DMS79 treated with DMSO at 0.1 percent for 48 hours (cell line): ENCODE measurements at regions not wholly inside any gene's neighbourhood (a gene's known extent, or its start where the extent isn't known, plus 50 kb on each side); places are given as distances from the start of the nearest gene placed in this dataset.

Source experiments
- DNase-seq: peaks from one replicate; lab custom pipeline; 2025; lab: John Stamatoyannopoulos, UW

DNA sequence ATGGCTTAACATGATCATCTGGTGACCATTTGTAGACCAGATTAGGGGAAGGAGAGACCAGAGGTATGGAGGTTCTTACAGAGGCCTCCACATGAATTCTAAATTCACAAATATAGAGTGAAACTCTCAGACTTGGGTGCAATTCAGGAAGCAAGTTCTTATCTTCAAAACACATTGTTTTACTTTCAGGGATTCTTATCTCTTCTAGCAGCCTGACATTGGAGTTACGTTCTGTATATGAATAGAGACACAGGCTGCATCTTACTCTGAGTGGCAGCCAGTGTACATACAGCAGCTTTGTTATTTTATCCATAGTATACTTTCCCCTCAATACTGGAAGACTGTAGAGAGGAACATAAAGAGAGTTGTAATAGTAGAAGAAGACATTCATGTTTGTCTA is 1331.7 kb upstream of the WWC1 start:
- no peak for DNase-seq

DNA sequence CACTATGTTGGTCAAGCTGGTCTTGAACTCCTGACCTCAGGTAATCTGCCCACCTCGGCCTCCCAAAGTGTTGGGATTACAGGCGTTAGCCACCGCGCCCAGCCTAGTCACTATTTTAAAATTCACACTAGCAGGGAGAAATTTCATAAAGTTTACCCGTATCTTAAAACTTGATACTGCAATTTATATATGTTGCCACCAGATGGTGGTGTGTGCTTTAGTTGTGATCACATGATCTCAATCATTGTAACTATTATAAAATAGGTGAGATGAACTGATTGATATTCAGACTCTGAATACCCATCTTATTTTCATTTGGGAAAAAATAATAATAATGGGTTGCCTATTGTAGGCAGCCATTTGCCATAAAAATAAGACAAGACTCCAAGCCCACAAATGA is 1330.4 kb upstream of the WWC1 start:
- no peak for DNase-seq

DNA sequence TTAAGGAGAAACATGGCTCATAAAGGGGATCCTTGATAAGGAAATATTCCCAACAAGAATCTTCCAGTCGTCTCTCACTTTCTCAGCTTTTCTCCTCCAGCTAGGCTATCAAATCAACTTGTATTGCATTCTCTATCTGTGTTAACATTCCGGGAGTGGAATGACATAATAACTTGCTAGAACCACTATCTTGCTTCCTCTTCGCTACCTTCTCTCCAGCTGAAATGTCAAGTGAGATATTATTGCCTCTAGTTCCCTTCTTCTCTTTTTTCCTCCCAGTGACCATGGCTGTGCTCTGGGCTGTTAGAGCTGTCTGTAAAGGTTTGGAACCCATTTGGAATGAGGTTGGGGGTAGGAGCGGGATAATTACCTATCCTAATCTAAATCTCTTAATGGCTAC is 1329.5 kb upstream of the WWC1 start:
- no peak for DNase-seq

- no peak for DNase-seq
Measured at GRCh38 chr5:166962461-166962860, 1329.0 kb upstream of the WWC1 start.

DNA sequence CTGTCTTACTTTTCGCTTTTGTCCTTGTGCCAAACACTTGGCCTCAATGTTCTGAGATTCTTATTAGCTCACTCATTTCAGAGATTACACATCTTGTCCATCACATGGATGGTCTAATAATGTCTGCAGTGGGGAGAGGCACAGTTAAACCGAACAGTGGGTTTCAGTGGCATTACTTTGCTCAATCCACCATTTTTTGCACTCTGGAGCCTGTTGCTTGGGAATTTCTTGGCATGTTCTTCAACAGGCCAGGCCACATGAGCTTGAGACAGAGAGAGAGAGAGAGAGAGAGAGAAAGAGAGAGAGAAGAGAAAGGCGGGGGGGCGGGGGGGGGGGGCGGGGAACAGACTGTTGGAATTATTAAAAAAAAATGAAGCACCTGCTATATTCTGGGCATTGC is 1327.8 kb upstream of the WWC1 start:
- no peak for DNase-seq

- no peak for DNase-seq
Measured at GRCh38 chr5:166977911-166978422, 1313.5 kb upstream of the WWC1 start.

DNA sequence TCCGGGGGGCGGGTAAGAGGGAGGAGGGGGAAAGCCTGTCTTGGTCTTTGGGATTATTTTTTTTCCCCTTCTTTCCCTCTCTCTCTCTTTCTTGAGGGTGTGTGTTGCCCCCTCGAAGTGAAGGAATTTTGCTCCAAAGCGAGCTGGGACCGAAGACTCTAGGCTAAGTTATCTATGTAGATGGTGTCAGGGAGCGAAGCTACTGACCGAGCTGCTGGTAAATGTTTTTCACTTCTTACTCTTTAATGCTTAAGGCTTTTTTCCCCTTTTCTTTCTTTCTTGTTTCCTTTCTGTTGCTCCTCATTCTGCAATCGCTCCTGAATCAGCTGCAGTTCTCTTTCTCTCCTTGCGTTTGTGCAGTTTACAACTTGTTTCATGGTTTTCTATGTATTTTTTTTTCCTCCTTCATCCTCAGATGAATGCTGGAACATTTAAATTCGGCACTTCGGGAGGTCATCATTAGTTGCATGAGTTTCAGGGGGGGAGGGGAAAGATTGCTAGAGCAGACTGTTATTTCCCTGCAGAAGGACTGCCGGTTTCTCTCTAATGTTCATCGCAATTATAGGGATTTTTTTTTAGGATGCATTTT is 1312.0 kb upstream of the WWC1 start:
- DNase-seq, result no peak

GRCh38 chr5:166980666-166981065 is 1310.8 kb upstream of the WWC1 start:
- no peak for DNase-seq

GRCh38 chr5:166982226-166982625 is 1309.2 kb upstream of the WWC1 start:
- DNase-seq, result no peak

GRCh38 chr5:166991601-166992000 is 1299.8 kb upstream of the WWC1 start:
- no peak for DNase-seq

DNA sequence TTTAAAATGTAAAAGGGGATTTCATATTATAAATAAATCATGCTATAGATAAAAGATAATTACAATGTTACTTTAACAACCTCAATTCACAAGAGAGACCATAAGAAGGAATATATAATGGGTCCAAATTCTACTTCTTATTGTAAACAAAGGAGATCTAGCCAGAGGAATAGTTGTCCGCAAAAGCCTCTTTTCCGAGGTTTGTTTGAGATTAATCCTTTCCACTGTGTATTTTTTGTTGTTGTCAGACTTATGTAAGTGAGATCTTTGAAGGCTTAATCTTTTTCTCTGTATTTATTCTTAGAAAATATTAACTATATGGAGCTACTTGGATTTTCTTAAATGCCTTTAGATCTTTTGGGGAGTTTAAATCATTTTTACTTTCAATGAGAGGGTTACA is 1299.3 kb upstream of the WWC1 start:
- no peak for DNase-seq

DNA sequence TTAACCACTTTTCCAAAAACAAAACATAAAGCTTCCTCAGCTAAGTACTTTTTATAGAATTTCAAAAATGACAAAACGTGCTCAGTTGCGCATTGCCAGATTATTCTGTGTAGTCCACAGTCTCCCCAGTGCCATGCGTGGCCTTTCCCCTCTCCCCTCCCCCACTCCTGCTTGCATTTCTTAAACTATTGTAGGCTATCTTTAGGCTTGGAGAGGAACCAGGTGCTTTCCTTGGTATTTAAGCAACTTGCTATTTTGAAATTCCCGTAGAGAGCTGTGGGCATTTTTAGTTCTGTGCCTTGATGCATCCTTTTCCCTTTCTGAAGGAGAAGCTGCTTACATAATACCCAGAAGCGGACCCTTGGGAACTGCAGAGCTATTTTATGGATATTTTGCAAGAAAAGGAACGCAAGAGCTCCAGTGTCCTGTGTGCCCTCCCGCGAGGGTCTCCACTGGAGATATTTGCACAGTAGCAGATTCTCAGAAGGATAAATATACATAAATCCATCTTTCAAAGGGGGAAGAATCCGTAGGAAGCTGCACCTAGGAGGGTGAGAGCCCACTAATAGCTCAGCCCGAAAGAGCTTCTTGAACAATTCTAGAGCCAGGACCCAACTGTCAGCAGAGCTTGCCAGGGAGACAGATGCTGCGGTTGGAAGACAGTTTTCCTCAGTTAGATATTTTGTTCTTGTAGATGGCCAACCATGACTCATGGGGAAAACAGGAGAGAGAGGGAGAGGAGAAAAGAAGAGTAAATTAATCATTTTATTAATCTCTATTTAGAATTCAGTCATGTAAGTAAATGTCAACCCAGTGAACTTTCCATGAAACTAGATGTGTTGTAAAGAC is 1298.3 kb upstream of the WWC1 start:
- DNase-seq, result no peak

GRCh38 chr5:166994226-166994625 is 1297.2 kb upstream of the WWC1 start:
- no peak for DNase-seq

GRCh38 chr5:167001246-167001645 is 1290.2 kb upstream of the WWC1 start:
- DNase-seq, result no peak

- no peak for DNase-seq
Measured at GRCh38 chr5:167008705-167009104, 1282.7 kb upstream of the WWC1 start.

DNA sequence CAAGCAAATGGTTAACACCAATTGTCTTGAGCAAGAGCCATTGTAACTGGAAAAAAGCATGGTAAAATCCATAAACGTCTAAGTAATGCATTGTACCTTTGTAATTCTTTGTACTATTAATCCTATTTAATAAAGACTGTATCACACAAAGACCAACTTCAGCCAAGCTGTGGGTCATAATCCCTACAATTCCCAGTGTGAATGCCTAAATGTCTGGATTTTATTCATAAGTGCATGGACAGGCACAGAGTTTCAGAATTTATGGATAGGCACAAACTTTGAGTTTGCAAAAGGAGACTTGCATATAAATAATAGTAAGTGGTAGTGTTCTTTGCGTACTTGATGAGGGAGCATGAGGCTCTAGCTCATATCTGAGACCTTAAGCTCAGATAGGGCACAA is 1280.2 kb upstream of the WWC1 start:
- DNase-seq, result no peak

- DNase-seq, result no peak
Measured at GRCh38 chr5:167012123-167013034, 1279.1 kb upstream of the WWC1 start.

DNA sequence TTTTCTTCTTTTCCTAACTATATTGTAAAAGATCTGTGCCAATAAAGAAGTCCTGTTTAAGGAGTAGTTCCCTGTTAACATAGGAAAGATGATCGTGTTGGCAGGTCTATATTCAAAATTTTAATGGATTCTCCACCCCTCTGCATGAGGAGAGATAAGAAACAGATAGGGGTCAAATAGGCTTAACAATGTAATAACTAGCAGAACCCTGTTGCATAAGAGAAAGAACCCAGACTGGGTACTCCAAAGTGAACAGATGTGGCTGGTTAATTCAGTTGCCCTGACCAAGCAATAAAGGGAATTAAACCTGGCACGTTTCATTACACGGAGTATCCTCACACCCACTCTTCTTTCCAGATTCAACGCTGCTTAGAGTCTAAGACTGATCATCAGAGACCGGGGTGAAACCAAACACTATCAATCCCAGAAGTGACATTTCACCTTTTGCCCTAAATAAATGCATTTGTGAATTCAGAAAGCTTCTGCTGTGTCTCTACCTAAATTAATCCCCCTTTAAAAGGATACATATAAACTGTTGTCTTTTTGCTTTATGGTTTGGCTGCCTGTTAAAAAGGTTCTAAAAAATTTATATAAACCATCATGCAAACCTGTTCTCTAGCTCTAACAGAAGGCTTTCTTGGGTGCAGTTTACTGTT is 1276.9 kb upstream of the WWC1 start:
- DNase-seq, result no peak

DNA sequence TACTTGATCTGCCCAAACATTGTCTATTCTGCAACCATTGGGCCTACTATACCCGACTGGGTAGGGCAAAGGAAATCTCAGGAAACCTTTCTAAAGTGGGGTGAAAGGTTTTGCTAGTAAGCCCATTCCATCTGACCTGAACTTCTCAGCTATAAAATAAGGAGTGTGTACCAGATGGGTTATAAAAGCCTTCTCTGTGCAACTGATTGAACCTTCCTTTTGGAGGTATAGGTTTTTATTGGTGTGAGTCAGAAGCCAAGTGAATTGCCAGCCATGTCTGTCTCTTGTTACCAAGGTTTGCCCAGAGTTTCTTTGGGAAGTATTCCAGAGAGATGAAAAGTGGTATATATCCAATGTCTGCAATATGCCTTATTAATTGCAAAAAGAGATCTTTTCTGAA is 1271.0 kb upstream of the WWC1 start:
- no peak for DNase-seq

DNA sequence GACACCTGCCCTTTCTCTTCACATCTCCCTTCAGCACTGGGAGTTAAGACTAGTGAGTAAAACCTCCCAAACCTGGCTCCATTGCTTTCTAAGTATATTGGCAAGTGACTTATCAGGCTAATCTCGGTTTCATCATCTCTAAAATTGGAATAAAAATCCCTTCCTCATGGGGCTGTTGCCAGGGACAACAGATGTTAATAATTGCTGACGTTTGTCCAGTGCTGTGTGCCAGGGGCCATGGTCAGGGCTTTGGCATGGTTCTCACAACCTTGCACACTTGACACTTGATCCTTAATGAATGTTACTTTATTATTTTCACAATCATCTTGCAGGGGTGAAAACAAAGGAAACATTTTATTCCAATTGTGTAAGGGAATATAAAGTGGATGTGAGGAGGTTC is 1262.0 kb upstream of the WWC1 start:
- DNase-seq, result no peak

- DNase-seq, result no peak
Measured at GRCh38 chr5:167030500-167031120, 1260.8 kb upstream of the WWC1 start.

- no peak for DNase-seq
Measured at GRCh38 chr5:167036585-167036984, 1254.9 kb upstream of the WWC1 start.
